Activated CD8-positive, alpha-beta memory T cell treated with anti-CD3 and anti-CD28 coated beads, Interleukin-2, amount 50 U/mL, for 4 hours (primary cell): ENCODE measurements at regions not wholly inside any gene's neighbourhood (a gene's known extent, or its start where the extent isn't known, plus 50 kb on each side); places are given as distances from the start of the nearest gene placed in this dataset.

Experiments used
- DNase-seq: peaks from one replicate; pipeline ENCODE4 v3.0.0-alpha.2; 2020

GRCh38 chr10:83945982-83946718 is 193.2 kb upstream of the GHITM start:
- no peak for DNase-seq

DNA sequence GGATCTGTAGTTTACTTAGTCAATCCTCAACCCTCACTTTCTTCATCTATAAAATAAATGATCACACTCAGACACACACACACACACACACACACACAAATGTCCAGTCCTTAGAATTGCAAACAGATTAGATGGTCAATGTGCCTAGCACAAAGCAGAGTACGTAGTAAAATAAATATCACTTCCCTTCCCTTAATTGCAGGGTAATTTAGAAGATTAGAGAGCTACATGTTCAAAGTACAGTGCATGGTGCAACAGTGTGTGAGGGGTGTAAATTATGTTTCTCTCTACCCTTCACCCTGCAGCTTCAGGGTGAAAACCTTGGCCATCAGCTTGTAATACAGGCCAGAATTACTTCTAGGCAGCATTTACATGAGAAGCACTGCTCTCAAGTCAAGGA is 187.0 kb upstream of the GHITM start:
- no peak for DNase-seq

GRCh38 chr10:83953589-83953988 is 185.7 kb upstream of the GHITM start:
- DNase-seq = no peak

- DNase-seq = no peak
These were observed 185.0 kb upstream of the GHITM start for GRCh38 chr10:83954193-83954799.

- no peak for DNase-seq
These were observed 183.9 kb upstream of the GHITM start for GRCh38 chr10:83955406-83955805.

DNA sequence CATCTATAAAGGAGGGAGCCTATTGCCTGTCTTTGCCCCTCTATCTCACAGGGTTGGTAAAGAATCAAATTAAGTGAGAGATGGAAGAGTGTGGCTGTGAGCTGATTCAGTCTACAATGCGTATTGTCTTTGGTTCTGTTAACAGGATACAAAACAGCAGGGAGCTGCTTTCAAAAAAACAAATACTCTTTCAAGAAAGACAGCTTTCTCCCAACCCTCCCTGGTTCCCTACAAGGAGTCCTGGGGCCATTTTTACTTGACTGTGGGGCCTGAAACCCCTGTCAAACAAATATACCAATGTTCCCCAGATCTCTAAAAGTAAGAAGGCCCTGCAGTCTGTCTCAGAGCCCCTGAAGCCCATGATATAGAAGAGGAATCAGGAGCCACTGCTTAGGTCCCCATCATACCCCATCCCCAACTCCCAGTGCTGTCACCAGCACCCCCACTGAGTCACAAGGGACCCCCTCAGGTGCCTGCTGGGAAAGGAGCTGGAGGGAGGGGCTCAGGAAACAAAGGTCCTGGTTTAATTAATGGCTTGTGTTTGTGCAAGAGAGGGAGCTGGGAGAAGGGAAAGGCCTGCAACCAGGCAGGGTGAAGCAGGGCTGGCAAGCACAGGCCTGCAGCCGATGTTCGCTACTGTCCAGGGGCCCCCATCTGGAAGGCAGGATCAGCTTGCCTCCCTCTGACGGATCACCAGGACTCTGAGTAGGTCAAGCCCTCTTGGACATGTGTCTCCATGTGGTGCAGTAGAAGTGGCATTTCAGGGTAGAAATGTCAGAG is 182.0 kb upstream of the GHITM start:
- DNase-seq = no peak

DNA sequence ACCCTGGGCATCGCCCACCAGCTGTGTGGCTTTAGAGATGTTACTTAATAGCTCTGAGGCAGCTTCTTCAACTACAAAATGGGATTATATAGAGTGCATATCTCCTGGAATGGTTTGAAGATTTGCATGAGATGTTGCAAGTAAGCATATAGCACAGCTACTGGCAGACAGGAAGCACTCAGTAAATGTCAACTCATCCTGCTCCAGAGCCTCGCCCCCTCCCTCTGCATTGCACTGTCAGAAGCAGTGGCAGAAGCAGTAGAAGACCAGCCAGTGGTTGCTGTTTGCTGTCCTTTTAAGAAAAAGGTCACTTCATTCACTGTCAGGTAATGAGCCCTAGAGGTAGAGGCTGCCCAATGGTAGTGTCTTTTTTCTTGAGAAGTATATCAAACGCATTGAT is 180.0 kb upstream of the GHITM start:
- no peak for DNase-seq

DNA sequence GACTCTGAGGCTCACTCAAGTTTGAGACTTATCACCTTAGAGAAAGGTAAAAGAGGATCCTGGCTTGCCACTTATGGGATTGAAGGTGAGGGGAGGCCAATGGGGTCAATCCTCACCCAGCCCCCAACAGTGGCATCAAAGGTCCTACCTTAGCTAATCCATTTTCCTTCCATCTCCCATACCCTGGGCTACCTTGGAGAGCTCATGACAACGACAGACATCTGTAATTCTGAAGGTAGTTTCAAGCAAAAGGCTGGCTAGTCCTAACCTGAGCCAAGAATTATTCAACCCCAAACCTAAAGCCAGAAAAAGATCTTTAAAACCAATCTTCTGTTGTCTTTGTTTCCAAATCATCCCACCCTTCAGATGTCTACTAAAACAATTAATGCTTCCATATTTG is 179.2 kb upstream of the GHITM start:
- no peak for DNase-seq

DNA sequence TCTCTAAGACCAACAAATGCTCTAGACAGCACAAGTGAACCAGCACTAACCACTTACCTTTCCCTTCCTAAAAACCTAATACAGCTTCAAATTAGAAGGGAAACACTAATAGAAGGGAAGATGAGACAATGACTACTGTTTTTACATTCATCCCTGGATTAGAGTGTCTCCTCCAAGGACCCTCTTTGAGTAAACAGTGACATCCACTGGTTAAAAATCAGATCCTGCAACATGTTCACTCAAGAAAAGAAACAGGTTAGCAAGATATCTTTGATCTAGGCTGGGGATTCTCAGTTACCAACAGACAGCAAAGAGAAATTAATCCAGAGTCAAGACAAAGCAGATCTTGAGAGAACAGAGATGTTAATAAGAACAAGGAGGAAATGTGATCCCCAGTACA is 177.7 kb upstream of the GHITM start:
- no peak for DNase-seq

DNA sequence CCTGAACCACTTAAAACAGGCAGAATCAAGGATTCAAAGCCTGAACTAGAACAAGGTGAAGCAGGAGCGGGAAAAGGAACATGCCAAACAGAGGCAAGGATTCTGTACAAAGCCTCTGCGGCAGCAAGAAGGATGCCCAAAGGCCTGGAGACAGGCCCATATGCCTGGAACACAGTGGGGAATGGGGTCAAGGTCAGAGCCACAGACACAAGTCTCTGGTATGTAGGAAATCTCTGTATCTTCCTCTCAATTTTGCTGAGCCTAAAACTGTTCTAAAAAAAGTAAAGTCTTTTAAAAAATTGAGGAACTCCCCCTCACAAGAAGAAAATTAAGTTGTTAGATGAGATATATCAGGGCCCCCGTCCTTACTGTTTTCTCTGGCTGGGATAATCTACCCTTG is 175.9 kb upstream of the GHITM start:
- no peak for DNase-seq

GRCh38 chr10:83965473-83965872 is 173.8 kb upstream of the GHITM start:
- DNase-seq = no peak

DNA sequence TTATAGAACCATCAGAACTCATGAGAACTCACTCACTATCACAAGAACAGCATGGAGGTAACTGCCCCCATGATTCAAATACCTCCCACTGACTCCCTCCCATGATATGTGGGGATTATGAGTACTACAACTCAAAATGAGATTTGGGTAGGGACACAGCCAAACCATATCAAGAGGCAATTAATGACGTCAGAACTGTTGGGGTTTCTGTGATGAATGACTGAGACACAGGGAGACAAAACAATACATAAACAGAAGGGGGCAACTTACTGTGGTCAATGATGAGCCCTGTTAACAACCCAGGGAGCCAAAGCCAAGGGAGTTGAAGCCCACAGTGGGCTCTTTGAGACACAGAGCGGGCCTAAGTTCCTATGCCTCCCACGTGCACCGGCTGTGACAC is 171.3 kb upstream of the GHITM start:
- no peak for DNase-seq

DNA sequence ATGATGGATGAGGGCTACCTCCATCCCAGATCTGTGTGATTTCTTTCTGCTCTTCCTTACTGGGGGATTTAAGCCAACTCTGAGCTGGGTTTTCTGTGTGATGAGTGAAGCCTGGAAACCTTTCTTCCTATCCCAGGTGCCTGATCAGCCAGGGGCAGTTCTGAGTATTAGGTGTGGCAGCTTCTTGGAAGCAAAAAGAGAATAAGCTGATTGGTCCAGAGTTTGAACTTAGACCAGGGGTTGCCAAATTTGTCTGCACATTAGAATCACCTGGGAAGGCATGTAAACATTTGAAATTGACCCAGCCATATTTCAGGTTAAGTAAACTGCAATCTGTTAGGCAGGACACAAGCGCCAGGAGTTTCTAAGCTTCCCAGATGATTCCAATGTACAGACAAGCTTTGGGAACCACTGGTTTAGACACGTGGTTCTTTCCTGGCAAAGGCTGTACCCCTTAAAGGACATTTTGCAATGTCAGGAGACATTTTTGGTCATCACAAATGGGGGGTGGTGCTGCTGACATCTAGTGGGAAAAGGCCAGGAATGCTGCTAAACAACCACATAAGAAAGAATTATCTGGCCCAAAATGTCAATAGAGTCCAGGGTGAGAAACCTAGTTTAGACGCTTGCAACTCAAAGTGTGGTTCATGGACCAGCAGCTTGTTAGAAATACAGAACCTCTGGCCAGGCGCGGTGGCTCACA is 160.5 kb upstream of the GHITM start:
- no peak for DNase-seq

- no peak for DNase-seq
These were observed 156.5 kb upstream of the GHITM start for GRCh38 chr10:83982812-83983211.

DNA sequence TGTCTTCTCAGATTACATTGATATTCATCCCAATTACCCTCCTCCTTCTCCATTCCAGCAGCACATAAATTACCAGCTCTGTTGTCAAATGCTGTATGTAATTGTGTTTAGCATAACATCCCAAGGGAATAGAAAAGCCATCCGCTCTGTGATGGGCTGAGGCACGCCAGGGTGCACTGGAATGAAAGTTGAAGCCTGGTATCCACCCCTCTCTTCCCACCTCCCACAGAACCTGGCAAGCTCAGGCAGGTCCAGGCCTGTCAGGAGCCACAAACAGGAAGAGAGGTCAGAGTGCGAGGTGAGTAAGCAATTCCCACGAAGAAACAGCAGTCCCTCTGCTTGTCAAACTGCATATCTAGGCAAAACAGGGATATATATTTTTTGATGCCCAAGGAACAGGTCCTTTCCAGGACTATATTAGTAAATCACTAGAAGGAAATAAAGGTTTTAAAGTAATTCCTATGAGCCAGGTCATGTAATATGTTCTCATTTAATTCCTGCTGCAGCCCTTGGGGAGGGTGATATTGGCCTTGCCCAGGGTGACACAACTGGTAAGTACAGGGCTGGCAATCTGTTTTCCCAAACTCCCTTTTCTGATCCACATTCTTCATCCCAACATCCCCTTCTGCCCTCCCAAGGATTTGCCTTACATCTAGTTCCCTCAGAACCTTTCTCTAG is 155.6 kb upstream of the GHITM start:
- DNase-seq = no peak

- no peak for DNase-seq
These were observed 155.1 kb upstream of the GHITM start for GRCh38 chr10:83984256-83984640.

DNA sequence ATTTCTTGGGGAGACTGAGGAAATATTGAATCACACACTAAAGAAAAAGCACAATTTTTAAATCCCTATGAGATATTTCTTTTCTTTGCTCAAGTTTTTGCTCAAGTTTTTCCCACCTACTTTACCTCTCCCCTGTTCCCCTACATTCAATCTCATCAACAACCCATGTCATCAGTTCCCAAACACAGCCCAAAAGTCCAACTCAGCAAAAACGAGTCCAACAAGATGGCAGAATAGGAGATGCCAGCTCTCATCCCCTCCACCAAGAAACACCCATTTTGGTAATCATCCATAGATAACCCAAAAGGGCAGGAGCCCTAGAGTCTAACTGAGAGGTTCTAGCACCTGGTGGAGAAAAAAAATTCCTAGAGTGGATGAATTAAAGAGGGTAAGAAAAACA is 152.5 kb upstream of the GHITM start:
- no peak for DNase-seq

DNA sequence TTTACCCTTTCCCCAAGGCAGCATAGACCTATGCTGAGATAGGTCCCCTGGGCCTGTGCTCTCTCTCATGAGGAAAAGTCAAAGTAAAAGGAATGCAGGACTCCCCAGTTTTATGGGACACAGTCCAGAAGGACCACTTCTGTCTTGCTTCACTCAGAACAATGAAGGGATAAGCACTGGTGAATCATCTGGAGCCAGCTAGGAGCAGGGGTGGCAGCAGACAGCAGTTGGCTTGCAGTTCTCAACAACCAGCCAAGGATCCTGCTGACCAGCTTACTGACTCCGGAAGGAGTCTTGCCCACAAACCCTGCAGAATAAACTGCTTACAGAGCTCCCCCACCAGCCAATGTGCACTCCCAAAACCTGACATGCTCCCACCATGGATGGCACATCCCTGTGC is 152.1 kb upstream of the GHITM start:
- no peak for DNase-seq

DNA sequence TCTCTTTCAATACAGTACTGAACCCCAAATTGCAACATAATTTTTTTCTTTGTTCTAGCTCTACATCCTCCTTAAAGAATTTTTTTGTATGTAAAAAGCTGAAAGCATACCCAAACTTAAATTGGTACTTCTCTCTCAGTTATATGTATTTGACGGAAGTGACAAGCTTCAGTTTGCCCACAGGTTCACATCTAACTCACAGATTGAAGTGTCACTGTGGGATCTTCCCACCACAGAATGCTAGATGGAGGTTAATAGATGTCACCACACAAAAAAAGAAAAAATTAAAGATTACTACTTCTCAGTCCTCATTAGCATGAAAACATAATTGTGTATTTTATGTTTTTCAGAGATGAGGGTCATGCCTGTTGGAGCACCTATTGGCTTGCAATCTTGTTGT is 150.9 kb upstream of the GHITM start:
- DNase-seq = no peak

DNA sequence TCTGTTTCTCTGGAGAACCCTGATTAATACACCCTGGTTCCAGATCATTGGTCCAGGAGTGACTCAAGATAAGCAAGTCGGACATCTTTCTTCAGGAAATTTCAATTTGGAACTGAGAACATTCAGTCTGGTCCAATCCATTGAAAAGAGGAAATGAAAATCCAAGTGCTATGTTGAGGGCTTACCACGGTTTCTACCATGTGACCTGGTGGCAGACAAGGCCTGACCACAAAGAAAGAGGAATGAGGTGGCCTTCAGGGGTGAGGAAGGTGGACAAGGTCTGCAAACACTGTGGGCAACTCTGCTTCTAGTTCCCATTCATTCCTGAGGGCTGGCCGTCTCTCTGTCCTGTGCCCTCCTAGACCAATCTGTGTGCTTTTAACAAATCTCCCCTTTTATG is 149.2 kb upstream of the GHITM start:
- no peak for DNase-seq

- DNase-seq = no peak
These were observed 147.1 kb upstream of the GHITM start for GRCh38 chr10:83991986-83992753.

DNA sequence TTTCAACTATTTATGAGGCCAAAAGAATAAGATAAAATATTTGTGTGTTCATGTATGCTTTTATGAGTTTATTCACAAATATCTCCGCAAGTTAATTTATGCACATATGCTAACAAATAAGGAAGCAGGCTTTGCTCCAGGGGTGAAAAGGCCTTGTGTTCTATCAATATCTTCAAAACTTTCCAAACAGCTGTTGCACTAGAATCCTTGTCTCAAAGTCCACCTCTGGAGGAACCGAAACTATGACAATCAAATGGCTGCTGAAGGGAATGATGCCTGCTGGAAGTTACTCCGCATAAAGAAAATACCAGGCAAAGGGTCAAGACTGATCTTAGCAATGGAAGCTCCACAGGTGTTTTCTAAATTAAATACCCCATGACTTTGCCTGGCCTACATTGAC is 145.0 kb upstream of the GHITM start:
- no peak for DNase-seq
